ENCODE measurements at regions not wholly inside any gene's neighbourhood (a gene's known extent, or its start where the extent isn't known, plus 50 kb on each side); places are given as distances from the start of the nearest gene placed in this dataset.
"Not testable (repeated sequence)": the region's sequence is repeated elsewhere in the genome, so short reads cannot be mapped to it uniquely, and the experiment has no call there.

DNA sequence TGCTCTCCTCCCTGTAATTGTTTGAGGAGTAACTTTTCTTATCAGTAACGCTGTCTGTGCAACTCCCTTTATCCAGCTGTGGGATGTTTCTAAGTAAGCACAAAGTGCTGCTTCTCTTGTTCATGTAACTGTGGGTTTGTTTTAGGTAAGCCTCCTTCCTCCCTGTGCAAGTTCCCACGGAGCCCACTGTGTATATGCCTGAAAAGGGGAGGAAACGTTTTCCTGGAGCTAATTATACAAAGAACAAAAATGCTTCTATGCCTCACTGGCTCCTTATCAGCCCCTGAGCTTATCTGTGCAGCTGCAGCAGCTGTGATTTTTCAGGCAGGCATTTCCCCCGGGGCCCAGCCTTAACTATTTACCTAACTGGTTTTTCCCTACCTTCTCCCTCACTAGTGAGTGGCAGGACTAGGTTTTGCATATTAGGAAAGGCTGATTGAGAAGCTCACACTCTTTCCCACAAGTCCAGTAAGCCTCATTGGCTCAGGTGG, 593.4 kb upstream of the GHITM start:
- no peak for DNase-seq (ENCODE audit: extremely low spot score in 2 of 2)
- intact Hi-C loops (cut with DNase I): no loop called here

DNA sequence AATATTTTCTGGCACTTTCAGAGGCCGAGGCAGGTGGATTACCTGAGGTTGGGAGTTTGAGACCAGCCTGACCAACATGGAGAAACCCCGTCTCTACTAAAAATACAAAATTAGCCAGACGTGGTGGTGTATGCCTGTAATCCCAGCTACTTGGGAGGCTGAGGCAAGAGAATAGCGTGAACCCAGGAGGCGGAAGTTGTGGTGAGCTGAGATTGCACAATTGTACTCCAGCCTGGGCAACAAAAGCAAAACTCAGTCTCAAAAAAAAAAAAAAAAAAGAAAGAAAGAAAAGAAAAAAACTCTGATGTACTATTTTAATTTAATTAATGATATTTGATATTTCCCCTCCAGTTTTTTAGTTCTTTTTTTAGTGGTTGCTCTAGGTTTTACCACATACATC, 588.1 kb upstream of the GHITM start:
- H3K9me3 ChIP-seq; H3K27ac ChIP-seq; H3K36me3 ChIP-seq; H3K4me3 ChIP-seq; H3K27me3 ChIP-seq; intact Hi-C loops (cut with DNase I); DNase-seq (ENCODE audit: extremely low spot score in 2 of 2); H3K4me1 ChIP-seq: not testable (repeated sequence)

More for the DNA sequence above, 593.4 kb upstream of the GHITM start:
- H3K27ac ChIP-seq: no peak overlapping the region
- H3K9me3 ChIP-seq: no peaks in the 10 kb centered on the region
- TF ChIP-seq POLR2A (IDR thresholded peaks at IDR 0.05): no peak
- TF ChIP-seq, protein P1, sequence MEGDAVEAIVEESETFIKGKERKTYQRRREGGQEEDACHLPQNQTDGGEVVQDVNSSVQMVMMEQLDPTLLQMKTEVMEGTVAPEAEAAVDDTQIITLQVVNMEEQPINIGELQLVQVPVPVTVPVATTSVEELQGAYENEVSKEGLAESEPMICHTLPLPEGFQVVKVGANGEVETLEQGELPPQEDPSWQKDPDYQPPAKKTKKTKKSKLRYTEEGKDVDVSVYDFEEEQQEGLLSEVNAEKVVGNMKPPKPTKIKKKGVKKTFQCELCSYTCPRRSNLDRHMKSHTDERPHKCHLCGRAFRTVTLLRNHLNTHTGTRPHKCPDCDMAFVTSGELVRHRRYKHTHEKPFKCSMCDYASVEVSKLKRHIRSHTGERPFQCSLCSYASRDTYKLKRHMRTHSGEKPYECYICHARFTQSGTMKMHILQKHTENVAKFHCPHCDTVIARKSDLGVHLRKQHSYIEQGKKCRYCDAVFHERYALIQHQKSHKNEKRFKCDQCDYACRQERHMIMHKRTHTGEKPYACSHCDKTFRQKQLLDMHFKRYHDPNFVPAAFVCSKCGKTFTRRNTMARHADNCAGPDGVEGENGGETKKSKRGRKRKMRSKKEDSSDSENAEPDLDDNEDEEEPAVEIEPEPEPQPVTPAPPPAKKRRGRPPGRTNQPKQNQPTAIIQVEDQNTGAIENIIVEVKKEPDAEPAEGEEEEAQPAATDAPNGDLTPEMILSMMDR (IDR thresholded peaks at IDR 0.05): no peak
- no peak for TF ChIP-seq POLR2AphosphoS5 (IDR thresholded peaks at IDR 0.05; ENCODE audit: insufficient read depth in 1 of 2, low read depth in 1 of 2)
- H3K36me3 ChIP-seq: no peaks in the 10 kb centered on the region
- H3K27me3 ChIP-seq: no peaks in the 10 kb centered on the region
- no peak overlapping the region for H3K4me3 ChIP-seq
- H3K4me1 ChIP-seq: no peaks in the 10 kb centered on the region

DNA sequence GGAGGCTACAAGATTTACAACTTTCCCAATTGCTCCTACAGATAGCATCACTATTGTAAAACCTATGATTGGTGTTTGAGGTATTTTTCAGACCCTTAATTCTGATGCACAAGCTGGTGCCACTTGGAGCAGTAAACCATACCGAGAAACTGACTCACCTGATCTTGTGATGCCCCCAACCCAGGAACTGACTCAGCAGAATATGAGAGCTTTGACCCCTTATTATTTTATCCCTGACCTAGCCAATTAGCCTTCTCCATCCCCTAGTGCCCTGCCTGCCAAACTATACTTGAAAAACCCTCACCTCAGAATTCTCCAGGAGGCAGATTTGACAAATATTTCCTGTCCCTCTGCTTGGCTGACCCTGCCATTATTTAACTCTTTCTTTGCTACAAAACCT, 585.9 kb upstream of the GHITM start:
- H3K27ac ChIP-seq: no peak overlapping the region
- no peaks in the 10 kb centered on the region for H3K36me3 ChIP-seq
- DNase-seq (ENCODE audit: extremely low spot score in 2 of 2): no peak
- H3K27me3 ChIP-seq: no peaks in the 10 kb centered on the region
- H3K4me1 ChIP-seq: no peaks in the 10 kb centered on the region
- no peaks in the 10 kb centered on the region for H3K9me3 ChIP-seq
- no peak overlapping the region for H3K4me3 ChIP-seq
- intact Hi-C loops (cut with DNase I): no loop called here
- no peak for TF ChIP-seq POLR2A (IDR thresholded peaks at IDR 0.05)
- TF ChIP-seq POLR2AphosphoS5 (IDR thresholded peaks at IDR 0.05; ENCODE audit: insufficient read depth in 1 of 2, low read depth in 1 of 2): no peak
- TF ChIP-seq, protein P1 (IDR thresholded peaks at IDR 0.05): no peak

DNA sequence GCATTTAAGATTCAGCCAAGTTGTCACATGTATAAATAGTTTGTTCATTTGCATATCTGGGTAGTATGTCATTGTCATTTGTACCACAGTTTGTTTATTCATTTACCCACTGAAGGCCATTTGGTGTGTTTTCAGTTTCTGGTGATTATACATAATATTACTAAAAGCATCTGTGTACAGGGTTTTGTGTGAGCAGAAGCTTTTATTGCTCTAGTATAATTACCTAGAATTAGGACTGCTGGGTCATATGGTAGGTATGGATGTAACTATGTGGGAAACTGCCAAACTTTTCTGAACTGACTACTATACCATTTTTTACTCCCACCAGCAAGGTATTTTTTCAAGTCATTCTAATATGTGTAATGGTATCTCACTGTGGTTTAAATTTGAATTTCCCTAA, 584.0 kb upstream of the GHITM start:
- no peak for TF ChIP-seq POLR2A (IDR thresholded peaks at IDR 0.05)
- no peak for TF ChIP-seq POLR2AphosphoS5 (IDR thresholded peaks at IDR 0.05; ENCODE audit: insufficient read depth in 1 of 2, low read depth in 1 of 2)
- TF ChIP-seq, protein P1 (IDR thresholded peaks at IDR 0.05): no peak
- intact Hi-C loops (cut with DNase I): no loop called here

DNA sequence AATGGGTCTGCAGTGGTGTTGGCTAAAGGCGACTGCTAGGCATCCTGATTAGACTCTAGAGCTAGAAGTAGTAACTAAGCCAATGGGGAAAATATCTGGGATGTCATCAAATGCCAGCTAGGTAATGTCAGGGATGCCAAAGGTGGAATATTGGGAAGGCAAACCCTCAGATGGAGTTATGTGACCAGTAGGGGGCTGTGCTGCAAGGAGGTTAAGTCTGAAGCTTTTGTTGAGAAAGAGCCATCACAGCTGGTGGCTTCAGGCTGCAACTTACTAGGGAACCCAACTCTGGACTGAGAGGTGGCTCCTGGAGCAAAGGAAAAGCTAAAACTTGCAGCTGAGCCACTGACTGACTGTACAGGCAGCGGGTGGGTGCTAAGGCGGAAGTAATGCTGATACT, 576.9 kb upstream of the GHITM start:
- Histone ChIP-seq H3K4me1 (no peaks in the 10 kb centered on the region), H3K36me3 (no peaks in the 10 kb centered on the region)

More for the DNA sequence above, 584.0 kb upstream of the GHITM start:
- Histone ChIP-seq H3K27ac (no peak overlapping the region), H3K4me3 (no peak overlapping the region), H3K27me3 (no peaks in the 10 kb centered on the region), H3K9me3 (no peaks in the 10 kb centered on the region), H3K4me1 (no peaks in the 10 kb centered on the region), H3K36me3 (no peaks in the 10 kb centered on the region)
- no peak for DNase-seq (ENCODE audit: extremely low spot score in 2 of 2)

More for the DNA sequence above, 576.9 kb upstream of the GHITM start:
- Histone ChIP-seq H3K9me3 (no peaks in the 10 kb centered on the region), H3K27ac (no peak overlapping the region), H3K4me3 (no peak overlapping the region), H3K27me3 (no peaks in the 10 kb centered on the region)
- DNase-seq (ENCODE audit: extremely low spot score in 2 of 2): no peak
- intact Hi-C loops (cut with DNase I): no loop called here
- TF ChIP-seq, protein P1 (IDR thresholded peaks at IDR 0.05): no peak
- TF ChIP-seq POLR2A (IDR thresholded peaks at IDR 0.05): no peak
- no peak for TF ChIP-seq POLR2AphosphoS5 (IDR thresholded peaks at IDR 0.05; ENCODE audit: insufficient read depth in 1 of 2, low read depth in 1 of 2)

Data from vagina (tissue), 2 donors.